NB4 (cell line): ENCODE measurements at regions not wholly inside any gene's neighbourhood (a gene's known extent, or its start where the extent isn't known, plus 50 kb on each side); places are given as distances from the start of the nearest gene placed in this dataset.
"Not testable (repeated sequence)": the region's sequence is repeated elsewhere in the genome, so short reads cannot be mapped to it uniquely, and the experiment has no call there.

Experiments
- MAX ChIP-seq: IDR thresholded peaks from 2 replicates; pipeline ENCODE4 v1.6.1; 2011; ENCODE audit warnings: low read depth, low read length
- MYC ChIP-seq: IDR thresholded peaks from 2 replicates; pipeline ENCODE4 v1.6.1; 2011; ENCODE audit warnings: low read depth, low read length
- POLR2A ChIP-seq: IDR thresholded peaks from 2 replicates; pipeline ENCODE4 v1.6.1; 2011; ENCODE audit warnings: mild to moderate bottlenecking; ENCODE audit not compliant: insufficient read length; ENCODE audit errors: extremely low read depth
- TF ChIP-seq, protein P1 (sequence below): IDR thresholded peaks from one replicate; pipeline ENCODE4 v1.5.1; 2012; ENCODE audit warnings: low read depth, low read length

DNA sequence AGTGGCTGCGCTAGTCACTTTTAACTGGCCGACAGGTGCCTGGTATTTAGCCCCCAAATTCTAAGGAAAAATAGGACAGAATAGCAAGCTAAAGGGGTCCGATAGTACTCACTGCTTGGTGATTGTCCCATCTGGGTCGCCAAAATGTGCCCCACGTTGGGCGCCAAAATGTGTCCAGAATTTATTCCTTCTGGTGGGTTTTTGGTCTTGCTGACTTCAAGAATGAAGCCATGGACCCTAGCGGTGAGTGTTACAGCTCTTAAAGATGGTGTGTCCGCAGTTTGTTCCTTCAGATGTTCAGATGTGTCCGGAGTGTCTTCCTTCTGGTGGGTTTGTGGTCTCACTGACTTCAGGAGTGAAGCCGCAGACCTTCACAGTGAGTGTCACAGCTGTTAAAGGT lies 144.8 kb upstream of the XIRP2 start:
- TF ChIP-seq, protein P1, sequence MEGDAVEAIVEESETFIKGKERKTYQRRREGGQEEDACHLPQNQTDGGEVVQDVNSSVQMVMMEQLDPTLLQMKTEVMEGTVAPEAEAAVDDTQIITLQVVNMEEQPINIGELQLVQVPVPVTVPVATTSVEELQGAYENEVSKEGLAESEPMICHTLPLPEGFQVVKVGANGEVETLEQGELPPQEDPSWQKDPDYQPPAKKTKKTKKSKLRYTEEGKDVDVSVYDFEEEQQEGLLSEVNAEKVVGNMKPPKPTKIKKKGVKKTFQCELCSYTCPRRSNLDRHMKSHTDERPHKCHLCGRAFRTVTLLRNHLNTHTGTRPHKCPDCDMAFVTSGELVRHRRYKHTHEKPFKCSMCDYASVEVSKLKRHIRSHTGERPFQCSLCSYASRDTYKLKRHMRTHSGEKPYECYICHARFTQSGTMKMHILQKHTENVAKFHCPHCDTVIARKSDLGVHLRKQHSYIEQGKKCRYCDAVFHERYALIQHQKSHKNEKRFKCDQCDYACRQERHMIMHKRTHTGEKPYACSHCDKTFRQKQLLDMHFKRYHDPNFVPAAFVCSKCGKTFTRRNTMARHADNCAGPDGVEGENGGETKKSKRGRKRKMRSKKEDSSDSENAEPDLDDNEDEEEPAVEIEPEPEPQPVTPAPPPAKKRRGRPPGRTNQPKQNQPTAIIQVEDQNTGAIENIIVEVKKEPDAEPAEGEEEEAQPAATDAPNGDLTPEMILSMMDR: not testable (repeated sequence)
- not testable (repeated sequence) for TF ChIP-seq POLR2A, MAX, MYC
